Fibroblast of lung (primary cell): ENCODE measurements at regions not wholly inside any gene's neighbourhood (a gene's known extent, or its start where the extent isn't known, plus 50 kb on each side); places are given as distances from the start of the nearest gene placed in this dataset.

ENCODE experiments used
- DNase-seq, 2 donors: peaks; one replicate each; pipeline versions ENCODE4 v3.0.0 to v3.0.0-alpha.2; 2010; ENCODE audit warnings: low read depth in 2 of 2
- H2AFZ ChIP-seq: 2 replicates; pipeline ENCODE4 v1.5.1; 2012; ENCODE audit warnings: low read length, control low read depth, inconsistent platforms
- H3K27ac ChIP-seq: 2 replicates; pipeline ENCODE4 v1.5.1; 2011; ENCODE audit warnings: low read length, control low read depth; ENCODE audit not compliant: insufficient read depth
- H3K27me3 ChIP-seq: 2 replicates; pipeline ENCODE4 v1.5.1; 2011; ENCODE audit warnings: mild to moderate bottlenecking, low read length; ENCODE audit not compliant: control insufficient read depth, insufficient read depth
- H3K36me3 ChIP-seq: 2 replicates; pipeline ENCODE4 v1.5.1; 2011; ENCODE audit warnings: low read length; ENCODE audit not compliant: control insufficient read depth, insufficient read depth
- H3K4me1 ChIP-seq: 2 replicates; pipeline ENCODE4 v1.5.1; 2011; ENCODE audit warnings: low read length; ENCODE audit not compliant: control insufficient read depth, insufficient read depth; ENCODE audit errors: extremely low read depth
- H3K4me2 ChIP-seq: 2 replicates; pipeline ENCODE4 v1.5.1; 2011; ENCODE audit warnings: low read length, control low read depth; ENCODE audit not compliant: insufficient read depth; ENCODE audit errors: extremely low read depth
- H3K4me3 ChIP-seq, 4 experiments: fragments of 200-600 bp in 1 of 4; sonication (generic) in 1 of 4; replicated peaks in 1 of 4; 2 replicates each; pipeline ENCODE4 v1.5.1; 2011 to 2016; ENCODE audit warnings: low read length in 4 of 4, low read depth in 3 of 4, mild to moderate bottlenecking in 3 of 4, control low read depth in 2 of 4, inconsistent platforms in 1 of 4, mixed read lengths in 1 of 4; ENCODE audit not compliant: insufficient read depth in 1 of 4; ENCODE audit errors: control extremely low read depth in 1 of 4
- H3K79me2 ChIP-seq: 2 replicates; pipeline ENCODE4 v1.5.1; 2012; ENCODE audit warnings: mild to moderate bottlenecking, low read length, inconsistent platforms; ENCODE audit not compliant: control insufficient read depth, insufficient read depth
- H3K9ac ChIP-seq: 2 replicates; pipeline ENCODE4 v1.5.1; 2011; ENCODE audit warnings: mild to moderate bottlenecking, low read length, control low read depth; ENCODE audit not compliant: insufficient read depth
- H3K9me3 ChIP-seq: 2 replicates; pipeline ENCODE4 v1.5.1; 2012; ENCODE audit warnings: low read depth, low read length; ENCODE audit not compliant: control insufficient read depth, insufficient read depth
- H4K20me1 ChIP-seq: 2 replicates; pipeline ENCODE4 v1.5.1; 2011; ENCODE audit warnings: low read length; ENCODE audit not compliant: control insufficient read depth, insufficient read depth; ENCODE audit errors: extremely low read depth
- EZH2 ChIP-seq: IDR thresholded peaks from 2 replicates; pipeline ENCODE4 v1.5.1; 2012; ENCODE audit warnings: low read length, control low read depth, mild to moderate bottlenecking; ENCODE audit errors: missing control alignments
- TF ChIP-seq, protein P1 (sequence below), 2 donors: IDR thresholded peaks in 1 of 2; conservative IDR thresholded peaks in 1 of 2; 1 replicate in 1 of 2; 2 replicates in 1 of 2; pipeline ENCODE4 v1.5.1; 2011 to 2012; ENCODE audit warnings: low read length in 2 of 2, control low read depth in 1 of 2, inconsistent platforms in 1 of 2, low read depth in 1 of 2, mild to moderate bottlenecking in 1 of 2

DNA sequence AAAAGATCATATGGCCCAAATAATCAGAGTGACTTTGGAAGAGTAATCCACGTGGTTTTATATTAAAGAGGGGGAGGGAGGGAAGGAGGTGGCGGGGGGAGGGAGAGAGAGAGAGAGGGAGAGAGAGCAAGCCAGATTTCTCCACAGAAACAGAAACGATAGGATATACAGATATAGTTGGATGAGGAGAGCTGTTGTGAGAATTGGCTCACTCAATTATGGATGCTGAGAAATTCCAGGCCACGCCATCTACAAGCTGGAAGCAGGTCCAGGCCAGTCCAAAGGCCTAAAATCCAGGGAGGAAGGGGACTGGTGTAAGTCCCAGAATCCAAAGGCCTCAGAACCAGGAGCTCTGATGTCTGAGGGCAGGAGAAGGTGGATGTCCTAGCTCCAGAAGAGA is 75.5 kb downstream of the CXCL12 start:
- no peak overlapping the region for H3K4me2 ChIP-seq
- H4K20me1 ChIP-seq = no peaks in the 10 kb centered on the region
- no peak for DNase-seq
- no peak overlapping the region for H3K4me3 ChIP-seq
- no peak overlapping the region for H2AFZ ChIP-seq
- H3K9me3 ChIP-seq = no peaks in the 10 kb centered on the region
- TF ChIP-seq, protein P1, sequence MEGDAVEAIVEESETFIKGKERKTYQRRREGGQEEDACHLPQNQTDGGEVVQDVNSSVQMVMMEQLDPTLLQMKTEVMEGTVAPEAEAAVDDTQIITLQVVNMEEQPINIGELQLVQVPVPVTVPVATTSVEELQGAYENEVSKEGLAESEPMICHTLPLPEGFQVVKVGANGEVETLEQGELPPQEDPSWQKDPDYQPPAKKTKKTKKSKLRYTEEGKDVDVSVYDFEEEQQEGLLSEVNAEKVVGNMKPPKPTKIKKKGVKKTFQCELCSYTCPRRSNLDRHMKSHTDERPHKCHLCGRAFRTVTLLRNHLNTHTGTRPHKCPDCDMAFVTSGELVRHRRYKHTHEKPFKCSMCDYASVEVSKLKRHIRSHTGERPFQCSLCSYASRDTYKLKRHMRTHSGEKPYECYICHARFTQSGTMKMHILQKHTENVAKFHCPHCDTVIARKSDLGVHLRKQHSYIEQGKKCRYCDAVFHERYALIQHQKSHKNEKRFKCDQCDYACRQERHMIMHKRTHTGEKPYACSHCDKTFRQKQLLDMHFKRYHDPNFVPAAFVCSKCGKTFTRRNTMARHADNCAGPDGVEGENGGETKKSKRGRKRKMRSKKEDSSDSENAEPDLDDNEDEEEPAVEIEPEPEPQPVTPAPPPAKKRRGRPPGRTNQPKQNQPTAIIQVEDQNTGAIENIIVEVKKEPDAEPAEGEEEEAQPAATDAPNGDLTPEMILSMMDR (conservative IDR thresholded peaks at IDR 0.05 in 1 of 2, IDR thresholded peaks at IDR 0.05 in 1 of 2; ENCODE audit: low read depth in 1 of 2, low read length in 2 of 2) = no peak
- no peak for TF ChIP-seq EZH2
- H3K27ac ChIP-seq = no peak overlapping the region
- H3K9ac ChIP-seq = no peak overlapping the region
- H3K27me3 ChIP-seq = no peaks in the 10 kb centered on the region
- no peaks in the 10 kb centered on the region for H3K36me3 ChIP-seq
- H3K79me2 ChIP-seq = no peaks in the 10 kb centered on the region
- no peaks in the 10 kb centered on the region for H3K4me1 ChIP-seq

DNA sequence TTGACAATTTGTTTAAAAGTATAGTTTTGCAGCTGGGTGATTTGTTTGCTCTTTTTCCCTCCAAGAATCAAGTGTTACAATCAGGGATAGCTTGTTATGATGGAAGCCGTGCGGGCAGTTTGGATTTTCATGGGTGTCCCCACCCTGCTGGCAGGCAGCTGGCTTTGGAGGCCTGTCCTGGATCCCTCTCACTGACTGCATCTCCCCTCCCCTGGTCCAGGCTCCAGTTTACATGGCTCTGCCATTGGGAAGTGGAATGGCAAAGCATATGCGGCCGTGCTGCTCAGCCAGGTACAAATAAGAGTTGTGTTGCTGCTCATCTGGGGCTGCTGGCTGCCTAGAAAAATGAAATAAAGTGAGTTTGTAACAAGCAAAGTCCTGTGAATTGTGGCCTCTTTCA is 76.0 kb downstream of the CXCL12 start:
- TF ChIP-seq, protein P1 (conservative IDR thresholded peaks at IDR 0.05 in 1 of 2, IDR thresholded peaks at IDR 0.05 in 1 of 2; ENCODE audit: low read depth in 1 of 2, low read length in 2 of 2) = no peak
- no peak for TF ChIP-seq EZH2
- DNase-seq = no peak
- H3K4me3 ChIP-seq = no peak overlapping the region
- H2AFZ ChIP-seq = no peak overlapping the region
- H3K36me3 ChIP-seq = no peaks in the 10 kb centered on the region
- H3K9me3 ChIP-seq = no peaks in the 10 kb centered on the region
- H4K20me1 ChIP-seq = no peaks in the 10 kb centered on the region
- no peak overlapping the region for H3K9ac ChIP-seq
- no peaks in the 10 kb centered on the region for H3K79me2 ChIP-seq
- no peak overlapping the region for H3K27ac ChIP-seq
- H3K27me3 ChIP-seq = no peaks in the 10 kb centered on the region
- no peaks in the 10 kb centered on the region for H3K4me1 ChIP-seq
- H3K4me2 ChIP-seq = no peak overlapping the region

DNA sequence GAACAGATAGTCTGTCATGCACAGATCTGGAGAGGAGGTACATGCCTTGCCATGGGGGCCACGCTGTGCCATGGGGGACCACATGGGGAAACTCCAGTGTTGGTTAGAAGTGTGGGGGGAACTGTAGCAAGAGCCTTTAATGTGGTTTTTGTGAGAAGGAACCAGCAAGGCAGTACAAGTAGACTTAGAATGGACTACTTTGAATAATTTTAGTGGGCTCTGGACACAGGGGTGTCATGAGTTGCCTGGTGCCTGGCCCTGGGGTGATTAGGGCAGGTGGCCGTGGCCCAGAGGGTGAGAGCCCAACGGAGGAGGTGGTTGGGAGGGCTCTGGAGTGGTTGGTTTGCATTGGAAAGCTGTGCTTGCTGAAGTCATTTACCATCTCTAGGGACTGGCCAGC is 77.2 kb downstream of the CXCL12 start:
- Histone ChIP-seq H3K79me2 (no peaks in the 10 kb centered on the region), H3K9me3 (no peaks in the 10 kb centered on the region), H4K20me1 (no peaks in the 10 kb centered on the region), H3K27me3 (no peaks in the 10 kb centered on the region), H3K4me1 (no peaks in the 10 kb centered on the region), H2AFZ (no peak overlapping the region), H3K4me3 (no peak overlapping the region), H3K4me2 (no peak overlapping the region), H3K36me3 (no peaks in the 10 kb centered on the region), H3K27ac (no peak overlapping the region), H3K9ac (no peak overlapping the region)
- no peak for DNase-seq
- TF ChIP-seq, protein P1 (conservative IDR thresholded peaks at IDR 0.05 in 1 of 2, IDR thresholded peaks at IDR 0.05 in 1 of 2; ENCODE audit: low read depth in 1 of 2, low read length in 2 of 2) = no peak
- TF ChIP-seq EZH2 = no peak
